Breast epithelium (tissue), 4 donors: ENCODE measurements at regions not wholly inside any gene's neighbourhood (a gene's known extent, or its start where the extent isn't known, plus 50 kb on each side); places are given as distances from the start of the nearest gene placed in this dataset.
A peak's percentile ranks its signal among the peaks of the same experiment; 100 is the strongest.

Experiments
- DNase-seq, 2 donors: peaks; one replicate each; pipeline ENCODE4 v3.0.0-alpha.2; 2019; ENCODE audit warnings: low spot score in 2 of 2
- H3K27ac ChIP-seq, 2 donors: fragments of 200-600 bp; sonication (generic) in 1 of 2; one replicate each; pipeline ENCODE4 v1.5.1; 2016 to 2019; ENCODE audit warnings: mild to moderate bottlenecking in 1 of 2
- H3K27me3 ChIP-seq, 2 donors: fragments of 200-600 bp; sonication (generic) in 1 of 2; one replicate each; pipeline versions ENCODE4 v1.5.1 to v1.6.0; 2017 to 2019; ENCODE audit warnings: control low read depth in 1 of 2, mild to moderate bottlenecking in 1 of 2
- H3K36me3 ChIP-seq: fragments of 200-600 bp; one replicate; pipeline ENCODE4 v1.5.1; 2019
- H3K4me1 ChIP-seq, 2 donors: fragments of 200-600 bp; sonication (generic); one replicate each; pipeline ENCODE4 v1.5.1; 2016 to 2019; ENCODE audit warnings: control low read depth in 1 of 2
- H3K4me3 ChIP-seq, 3 donors: fragments of 200-600 bp; sonication (generic); 1 replicate in 2 of 3; 2 replicates in 1 of 3; pipeline ENCODE4 v1.5.1; 2016 to 2019; ENCODE audit warnings: mild to moderate bottlenecking in 3 of 3, moderate library complexity in 2 of 3
- H3K9me3 ChIP-seq, 2 donors: fragments of 200-600 bp; sonication (generic) in 1 of 2; one replicate each; pipeline ENCODE4 v1.5.1; 2016 to 2019; ENCODE audit warnings: control low read depth in 1 of 2
- POLR2A ChIP-seq: fragments of 450-650 bp; IDR thresholded peaks from one replicate; pipeline ENCODE4 v1.6.1; 2016; ENCODE audit warnings: antibody characterized with exemption, mild to moderate bottlenecking, moderate library complexity
- POLR2AphosphoS5 ChIP-seq, 3 donors: sonication (generic); formaldehyde crosslinking; IDR thresholded peaks; one replicate each; pipeline ENCODE4 v1.6.1; 2017; ENCODE audit warnings: antibody characterized with exemption in 3 of 3
- intact Hi-C: fragments of 100-400 bp; cut with DNase I; formaldehyde crosslinking; loops from one replicate; pipeline ENCODE4 v1.15.1; 2023; ENCODE audit warnings: low total_unique reads
- TF ChIP-seq, protein P1 (sequence below), 3 donors: fragments of 450-650 bp; IDR thresholded peaks; one replicate each; pipeline ENCODE4 v1.5.1; 2016 to 2017; ENCODE audit warnings: antibody characterized with exemption in 3 of 3, mild to moderate bottlenecking in 3 of 3, moderate library complexity in 3 of 3

DNA sequence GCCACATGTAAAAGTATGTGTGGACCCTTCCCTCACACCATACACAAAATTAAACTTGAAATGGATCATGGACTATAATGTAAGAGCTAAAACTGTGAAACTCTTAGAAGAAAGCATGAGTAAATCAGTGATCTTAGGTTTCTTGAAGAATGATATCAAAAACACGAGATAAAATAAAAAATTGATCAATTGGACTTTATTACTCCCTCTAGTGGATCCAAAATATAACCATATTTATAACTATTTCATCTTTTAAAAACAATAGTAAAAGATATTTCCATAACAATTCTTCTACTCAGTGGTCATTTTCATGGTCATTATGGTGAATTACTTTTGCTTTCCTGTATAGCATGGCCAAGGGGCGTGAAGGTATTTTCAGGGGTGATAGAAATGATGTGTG, 174.6 kb upstream of the LSM14A start:
- TF ChIP-seq POLR2AphosphoS5 (IDR thresholded peaks at IDR 0.05) (no peak), POLR2A (no peak)
- TF ChIP-seq, protein P1, sequence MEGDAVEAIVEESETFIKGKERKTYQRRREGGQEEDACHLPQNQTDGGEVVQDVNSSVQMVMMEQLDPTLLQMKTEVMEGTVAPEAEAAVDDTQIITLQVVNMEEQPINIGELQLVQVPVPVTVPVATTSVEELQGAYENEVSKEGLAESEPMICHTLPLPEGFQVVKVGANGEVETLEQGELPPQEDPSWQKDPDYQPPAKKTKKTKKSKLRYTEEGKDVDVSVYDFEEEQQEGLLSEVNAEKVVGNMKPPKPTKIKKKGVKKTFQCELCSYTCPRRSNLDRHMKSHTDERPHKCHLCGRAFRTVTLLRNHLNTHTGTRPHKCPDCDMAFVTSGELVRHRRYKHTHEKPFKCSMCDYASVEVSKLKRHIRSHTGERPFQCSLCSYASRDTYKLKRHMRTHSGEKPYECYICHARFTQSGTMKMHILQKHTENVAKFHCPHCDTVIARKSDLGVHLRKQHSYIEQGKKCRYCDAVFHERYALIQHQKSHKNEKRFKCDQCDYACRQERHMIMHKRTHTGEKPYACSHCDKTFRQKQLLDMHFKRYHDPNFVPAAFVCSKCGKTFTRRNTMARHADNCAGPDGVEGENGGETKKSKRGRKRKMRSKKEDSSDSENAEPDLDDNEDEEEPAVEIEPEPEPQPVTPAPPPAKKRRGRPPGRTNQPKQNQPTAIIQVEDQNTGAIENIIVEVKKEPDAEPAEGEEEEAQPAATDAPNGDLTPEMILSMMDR (IDR thresholded peaks at IDR 0.05) = no peak
- peaks cover 0 to 2% of the 10 kb centered on the region in 2 donors for H3K9me3 ChIP-seq
- H3K4me3 ChIP-seq = no peak overlapping the region
- no peaks in the 10 kb centered on the region for H3K36me3 ChIP-seq
- H3K4me1 ChIP-seq = no peaks in the 10 kb centered on the region
- intact Hi-C loops = no loop called here
- DNase-seq = no peak
- no peaks in the 10 kb centered on the region for H3K27me3 ChIP-seq
- H3K27ac ChIP-seq = no peak overlapping the region

DNA sequence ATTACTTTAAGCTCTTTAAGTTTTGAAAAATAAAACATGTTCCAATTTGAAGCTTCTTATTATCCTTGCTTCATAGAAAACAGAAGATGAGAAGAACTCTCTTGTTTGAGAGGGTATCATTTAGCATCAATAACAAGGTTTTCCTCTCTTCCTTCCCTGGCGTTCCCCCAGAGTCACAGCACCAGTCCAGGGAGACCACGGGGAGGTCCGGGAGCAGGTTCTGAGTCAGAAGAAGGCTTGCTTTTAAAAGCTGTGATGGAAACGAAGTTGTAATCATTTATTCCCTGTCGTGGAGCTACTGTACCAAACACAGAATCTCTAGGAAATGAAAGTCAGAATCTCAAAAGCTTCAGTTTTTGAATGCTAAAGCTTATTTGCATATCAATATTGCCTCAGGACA, 174.0 kb upstream of the LSM14A start:
- H3K36me3 ChIP-seq = no peaks in the 10 kb centered on the region
- no peaks in the 10 kb centered on the region for H3K9me3 ChIP-seq
- no peaks in the 10 kb centered on the region for H3K4me1 ChIP-seq
- intact Hi-C loops = no loop called here
- DNase-seq = no peak
- H3K27me3 ChIP-seq = no peaks in the 10 kb centered on the region
- H3K4me3 ChIP-seq = no peak overlapping the region
- no peak overlapping the region for H3K27ac ChIP-seq
- TF ChIP-seq, protein P1 (IDR thresholded peaks at IDR 0.05) = no peak
- TF ChIP-seq POLR2AphosphoS5 (IDR thresholded peaks at IDR 0.05) = no peak
- no peak for TF ChIP-seq POLR2A

DNA sequence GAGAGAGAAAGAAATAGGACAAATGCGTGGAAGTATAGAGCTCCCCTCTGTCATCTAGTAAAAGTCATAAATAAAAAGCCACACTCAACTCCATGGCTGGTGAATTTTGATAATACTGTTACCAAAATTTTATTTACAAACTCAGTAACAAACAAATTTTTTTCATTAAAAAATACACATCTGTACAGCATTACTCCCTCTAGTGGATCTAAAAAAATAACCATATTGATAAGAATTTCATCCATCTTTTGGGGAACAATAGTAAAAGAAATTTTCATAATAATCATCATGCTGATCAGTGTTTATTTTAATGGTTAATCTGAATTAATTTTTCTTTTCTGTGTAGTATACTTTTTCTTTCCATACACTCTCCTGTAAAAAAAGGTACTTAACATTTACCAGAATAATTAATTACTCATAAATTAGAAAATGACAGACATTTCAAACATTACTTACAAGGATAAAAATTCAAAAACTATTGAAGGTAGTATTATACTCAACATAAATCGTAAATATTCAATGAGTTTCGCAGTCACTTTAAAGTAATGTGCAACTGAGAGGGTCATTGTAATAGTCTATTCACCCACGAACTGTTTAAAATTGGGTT, 173.5 kb upstream of the LSM14A start:
- H3K4me3 ChIP-seq = no peak overlapping the region
- intact Hi-C loops = no loop called here

DNA sequence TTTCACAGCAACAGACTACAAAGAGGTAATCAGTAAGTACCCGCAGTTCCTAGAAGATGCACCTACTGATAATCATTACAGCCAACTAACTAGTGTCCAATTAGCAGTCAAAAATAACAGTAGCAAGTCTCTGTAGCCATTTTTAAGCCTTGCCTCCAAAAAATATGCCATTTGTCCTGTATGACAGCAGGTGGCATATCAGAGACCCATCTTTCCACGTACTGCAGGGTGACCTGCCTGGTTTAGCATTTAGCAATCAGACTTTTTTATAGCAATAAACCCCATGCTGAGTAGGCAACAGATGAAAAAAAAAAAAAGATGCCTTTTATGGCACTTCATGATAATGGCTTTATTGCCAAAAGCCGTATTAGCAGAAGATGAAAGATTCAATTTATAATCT, 155.3 kb upstream of the LSM14A start:
- H3K27me3 ChIP-seq = peaks cover 0 to 9% of the 10 kb centered on the region in 2 donors
- no peak for DNase-seq
- peaks cover 0 to 7% of the 10 kb centered on the region in 2 donors for H3K9me3 ChIP-seq
- no peaks in the 10 kb centered on the region for H3K36me3 ChIP-seq
- intact Hi-C loops = no loop called here
- H3K4me3 ChIP-seq = no peak overlapping the region
- TF ChIP-seq POLR2A (no peak), POLR2AphosphoS5 (IDR thresholded peaks at IDR 0.05) (no peak)
- TF ChIP-seq, protein P1 (IDR thresholded peaks at IDR 0.05) = no peak
- no peaks in the 10 kb centered on the region for H3K4me1 ChIP-seq
- no peak overlapping the region for H3K27ac ChIP-seq

More for the DNA sequence above, 173.5 kb upstream of the LSM14A start:
- TF ChIP-seq, protein P1 (IDR thresholded peaks at IDR 0.05) = peak in 2 of 3 donors; percentile 43 to 53
- TF ChIP-seq POLR2AphosphoS5 (IDR thresholded peaks at IDR 0.05) (no peak), POLR2A (no peak)
- Histone ChIP-seq H3K4me1 (no peaks in the 10 kb centered on the region), H3K27ac (no peak overlapping the region), H3K9me3 (no peaks in the 10 kb centered on the region), H3K27me3 (peaks cover 0 to 4% of the 10 kb centered on the region in 2 donors), H3K36me3 (no peaks in the 10 kb centered on the region)
- no peak for DNase-seq

DNA sequence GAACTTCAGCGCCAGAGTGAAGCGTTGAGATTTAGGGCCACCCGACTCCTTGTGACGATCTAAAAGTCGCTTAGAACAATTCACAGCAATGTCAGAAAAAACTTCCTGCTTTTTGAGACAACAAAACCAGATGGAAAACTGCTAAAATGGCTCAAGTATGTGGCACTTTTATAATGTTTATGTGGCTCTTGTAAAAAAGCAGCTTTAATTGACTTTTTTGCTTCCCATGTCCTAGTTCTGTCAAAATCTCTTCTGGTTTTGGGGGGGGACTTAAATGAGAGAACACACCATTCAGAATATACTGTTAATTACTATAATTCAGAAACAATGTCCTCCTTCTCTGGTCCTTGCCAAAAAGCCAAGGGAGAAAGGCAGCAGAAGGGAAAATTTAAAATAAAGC, 154.7 kb upstream of the LSM14A start:
- Histone ChIP-seq H3K9me3 (peaks cover 2 to 9% of the 10 kb centered on the region in 2 donors), H3K4me3 (no peak overlapping the region), H3K4me1 (no peaks in the 10 kb centered on the region), H3K27ac (no peak overlapping the region), H3K36me3 (no peaks in the 10 kb centered on the region), H3K27me3 (peaks cover 0 to 5% of the 10 kb centered on the region in 2 donors)
- TF ChIP-seq, protein P1 (IDR thresholded peaks at IDR 0.05) = no peak
- TF ChIP-seq POLR2AphosphoS5 (IDR thresholded peaks at IDR 0.05) (no peak), POLR2A (no peak)
- no peak for DNase-seq
- intact Hi-C loops = no loop called here
